ENCODE measurements at regions not wholly inside any gene's neighbourhood (a gene's known extent, or its start where the extent isn't known, plus 50 kb on each side); places are given as distances from the start of the nearest gene placed in this dataset.

DNA sequence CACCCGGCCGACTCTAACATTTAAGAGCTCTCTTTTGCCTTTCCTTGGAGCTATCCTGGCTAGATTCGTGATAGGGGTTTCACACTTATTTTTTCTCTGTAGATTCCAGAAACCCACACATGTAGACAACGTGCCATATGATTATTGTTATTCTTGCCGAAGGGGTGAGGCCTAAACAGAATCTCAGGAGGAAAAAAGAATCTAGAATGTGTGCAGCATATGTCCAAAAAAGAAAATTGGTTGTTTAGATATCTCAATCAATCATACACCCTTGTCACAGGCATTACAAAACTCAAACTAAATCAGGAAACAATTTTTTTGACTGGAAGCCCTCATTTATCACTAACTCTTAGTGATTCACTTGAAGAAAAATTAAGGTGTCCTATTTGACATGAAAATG lies 66.9 kb upstream of the TGM3 start:
- Histone ChIP-seq H2AFZ (no peak overlapping the region), H3K4me2 (ENCODE audit: unreplicated experiment) (no peak overlapping the region), H3K9me3 (ENCODE audit: low read depth) (no peaks in the 10 kb centered on the region), H4K20me1 (ENCODE audit: insufficient read depth) (no peaks in the 10 kb centered on the region), H3F3A (ENCODE audit: insufficient read depth) (peaks cover 15% of the 10 kb centered on the region), H3K9ac (no peak overlapping the region), H3K4me1 (ENCODE audit: insufficient read depth) (peaks cover 10% of the 10 kb centered on the region; the same call in 1 of the 2 replicates), H3K27me3 (replicated peaks; ENCODE audit: insufficient read depth) (no peaks in the 10 kb centered on the region), H3K79me2 (ENCODE audit: insufficient read depth) (no peaks in the 10 kb centered on the region), H3K4me3 (no peak overlapping the region), H3K9me2 (ENCODE audit: insufficient read depth) (no peaks in the 10 kb centered on the region), H3K27ac (no peak overlapping the region), H3K36me3 (ENCODE audit: low read depth) (no peaks in the 10 kb centered on the region)
- no peak for DNase-seq
- in situ Hi-C loops (cut with MboI): no loop called here
- WGBS, 2 experiments (ENCODE audit: low coverage in 1 of 2, low lambda C conversion rate in 2 of 2, missing lambda C conversion rate in 2 of 2): 66 to 75% methylated on average over 5 of the region's 5 CpGs
- TF ChIP-seq EZH2 (IDR thresholded peaks at IDR 0.05; ENCODE audit: insufficient read depth, poor library complexity, severe bottlenecking): no peak
- TF ChIP-seq EZH2phosphoT487 (IDR thresholded peaks at IDR 0.05; ENCODE audit: insufficient read depth, low read depth): no peak

GRCh38 chr20:2230726-2231488 lies 64.9 kb upstream of the TGM3 start:
- in situ Hi-C loops (cut with MboI): no loop called here
- H3K27ac ChIP-seq: peak overlapping the region; percentile 31
- H3F3A ChIP-seq (ENCODE audit: insufficient read depth): peaks cover 16% of the 10 kb centered on the region
- no peaks in the 10 kb centered on the region for H3K9me3 ChIP-seq (ENCODE audit: low read depth)
- H3K27me3 ChIP-seq (replicated peaks; ENCODE audit: insufficient read depth): no peaks in the 10 kb centered on the region
- no peak overlapping the region for H2AFZ ChIP-seq
- peak; percentile 77 for DNase-seq
- H3K4me1 ChIP-seq (ENCODE audit: insufficient read depth): peaks cover 10% of the 10 kb centered on the region; the same call in 1 of the 2 replicates
- H3K9ac ChIP-seq: no peak overlapping the region
- TF ChIP-seq EZH2 (IDR thresholded peaks at IDR 0.05; ENCODE audit: insufficient read depth, poor library complexity, severe bottlenecking) (no peak), EZH2phosphoT487 (IDR thresholded peaks at IDR 0.05; ENCODE audit: insufficient read depth, low read depth) (no peak)
- H3K9me2 ChIP-seq (ENCODE audit: insufficient read depth): no peaks in the 10 kb centered on the region
- H3K36me3 ChIP-seq (ENCODE audit: low read depth): no peaks in the 10 kb centered on the region
- 70 to 74% methylated on average over 8 of the region's 8 CpGs for WGBS, 2 experiments (ENCODE audit: low coverage in 1 of 2, low lambda C conversion rate in 2 of 2, missing lambda C conversion rate in 2 of 2)
- H3K4me3 ChIP-seq: no peak overlapping the region
- H4K20me1 ChIP-seq (ENCODE audit: insufficient read depth): no peaks in the 10 kb centered on the region
- no peak overlapping the region for H3K4me2 ChIP-seq (ENCODE audit: unreplicated experiment)
- H3K79me2 ChIP-seq (ENCODE audit: insufficient read depth): no peaks in the 10 kb centered on the region

GRCh38 chr20:2231701-2232100 lies 64.1 kb upstream of the TGM3 start:
- Histone ChIP-seq H2AFZ (no peak overlapping the region), H3K4me2 (ENCODE audit: unreplicated experiment) (no peak overlapping the region), H3K27me3 (replicated peaks; ENCODE audit: insufficient read depth) (no peaks in the 10 kb centered on the region), H3F3A (ENCODE audit: insufficient read depth) (peaks cover 24% of the 10 kb centered on the region), H3K4me1 (ENCODE audit: insufficient read depth) (peaks cover 16% of the 10 kb centered on the region), H4K20me1 (ENCODE audit: insufficient read depth) (no peaks in the 10 kb centered on the region), H3K27ac (no peak overlapping the region), H3K36me3 (ENCODE audit: low read depth) (no peaks in the 10 kb centered on the region), H3K9me3 (ENCODE audit: low read depth) (no peaks in the 10 kb centered on the region), H3K9me2 (ENCODE audit: insufficient read depth) (no peaks in the 10 kb centered on the region), H3K4me3 (no peak overlapping the region), H3K9ac (no peak overlapping the region), H3K79me2 (ENCODE audit: insufficient read depth) (no peaks in the 10 kb centered on the region)
- no peak for DNase-seq
- in situ Hi-C loops (cut with MboI): no loop called here
- WGBS, 2 experiments (ENCODE audit: low coverage in 1 of 2, low lambda C conversion rate in 2 of 2, missing lambda C conversion rate in 2 of 2): 95 to 98% methylated on average over 7 of the region's 7 CpGs
- no peak for TF ChIP-seq EZH2 (IDR thresholded peaks at IDR 0.05; ENCODE audit: insufficient read depth, poor library complexity, severe bottlenecking)
- no peak for TF ChIP-seq EZH2phosphoT487 (IDR thresholded peaks at IDR 0.05; ENCODE audit: insufficient read depth, low read depth)

- Histone ChIP-seq H3K4me3 (no peak overlapping the region), H3K27ac (no peak overlapping the region), H3F3A (ENCODE audit: insufficient read depth) (peaks cover 39% of the 10 kb centered on the region), H3K79me2 (ENCODE audit: insufficient read depth) (no peaks in the 10 kb centered on the region), H4K20me1 (ENCODE audit: insufficient read depth) (no peaks in the 10 kb centered on the region), H3K36me3 (ENCODE audit: low read depth) (no peaks in the 10 kb centered on the region), H3K9me2 (ENCODE audit: insufficient read depth) (no peaks in the 10 kb centered on the region), H3K9ac (no peak overlapping the region), H2AFZ (no peak overlapping the region), H3K9me3 (ENCODE audit: low read depth) (no peaks in the 10 kb centered on the region), H3K4me2 (ENCODE audit: unreplicated experiment) (no peak overlapping the region), H3K4me1 (ENCODE audit: insufficient read depth) (peaks cover 33% of the 10 kb centered on the region), H3K27me3 (replicated peaks; ENCODE audit: insufficient read depth) (no peaks in the 10 kb centered on the region)
- WGBS, 2 experiments (ENCODE audit: low coverage in 1 of 2, low lambda C conversion rate in 2 of 2, missing lambda C conversion rate in 2 of 2): 93 to 97% methylated on average over 5 of the region's 5 CpGs
- in situ Hi-C loops (cut with MboI): no loop called here
- no peak for DNase-seq
- TF ChIP-seq EZH2phosphoT487 (IDR thresholded peaks at IDR 0.05; ENCODE audit: insufficient read depth, low read depth): no peak
- TF ChIP-seq EZH2 (IDR thresholded peaks at IDR 0.05; ENCODE audit: insufficient read depth, poor library complexity, severe bottlenecking): no peak
These were observed 61.1 kb upstream of the TGM3 start for GRCh38 chr20:2234598-2235191.
